Gastrocnemius medialis (tissue), 4 donors: ENCODE measurements at regions not wholly inside any gene's neighbourhood (a gene's known extent, or its start where the extent isn't known, plus 50 kb on each side); places are given as distances from the start of the nearest gene placed in this dataset.

Experiments
- ATAC-seq, 2 donors: fragments of 150-250 bp; one replicate each; pipeline ENCODE4 v1.9.1; 2016
- DNase-seq, 2 donors: peaks; one replicate each; pipeline ENCODE4 v3.0.0-alpha.2; 2019
- H3K27ac ChIP-seq, 4 donors: fragments of 200-600 bp; sonication (generic); 1 replicate in 1 of 4; 2 replicates in 3 of 4; pipeline ENCODE4 v1.5.1; 2016 to 2018; ENCODE audit warnings: mild to moderate bottlenecking in 2 of 4, moderate library complexity in 1 of 4
- H3K27me3 ChIP-seq, 3 donors: fragments of 200-600 bp; sonication (generic) in 2 of 3; 1 replicate in 1 of 3; 2 replicates in 2 of 3; pipeline versions ENCODE4 v1.5.1 to v1.6.0; 2016 to 2019; ENCODE audit warnings: mild to moderate bottlenecking in 1 of 3, moderate library complexity in 1 of 3
- H3K36me3 ChIP-seq, 2 donors: fragments of 200-600 bp; sonication (generic) in 1 of 2; one replicate each; pipeline ENCODE4 v1.5.1; 2017 to 2018
- H3K4me1 ChIP-seq, 2 donors: fragments of 200-600 bp; sonication (generic) in 1 of 2; one replicate each; pipeline ENCODE4 v1.5.1; 2016 to 2017; ENCODE audit warnings: mild to moderate bottlenecking in 2 of 2
- H3K4me3 ChIP-seq, 4 donors: fragments of 200-600 bp; sonication (generic) in 3 of 4; 1 replicate in 1 of 4; 2 replicates in 3 of 4; pipeline ENCODE4 v1.5.1; 2016 to 2019; ENCODE audit warnings: mild to moderate bottlenecking in 2 of 4
- H3K9me3 ChIP-seq, 3 donors: fragments of 200-600 bp; sonication (generic) in 2 of 3; 1 replicate in 1 of 3; 2 replicates in 2 of 3; pipeline ENCODE4 v1.5.1; 2016 to 2019
- POLR2A ChIP-seq, 2 donors: fragments of 450-650 bp; IDR thresholded peaks; one replicate each; pipeline ENCODE4 v1.6.1; 2017; ENCODE audit warnings: antibody characterized with exemption in 2 of 2, mild to moderate bottlenecking in 2 of 2, moderate library complexity in 2 of 2
- in situ Hi-C, 4 donors: fragments of 200-750 bp; cut with MboI; loops; one replicate each; pipeline versions ENCODE4 v1.15.0 to v1.8.0; 2017; ENCODE audit warnings: low sequenced_read_pairs in 4 of 4
- intact Hi-C: fragments of 100-400 bp; cut with DNase I; formaldehyde crosslinking; loops from one replicate; pipeline ENCODE4 v1.15.1; 2023; ENCODE audit warnings: low total_unique reads
- TF ChIP-seq, protein P1 (sequence below), 5 experiments: fragments of 450-650 bp in 3 of 5; fragments of 200-600 bp in 2 of 5; sonication (generic) in 2 of 5; IDR thresholded peaks in 4 of 5; conservative IDR thresholded peaks in 1 of 5; 1 replicate in 4 of 5; 2 replicates in 1 of 5; pipeline ENCODE4 v1.5.1; 2016 to 2019; ENCODE audit warnings: antibody characterized with exemption in 5 of 5, mild to moderate bottlenecking in 3 of 5, moderate library complexity in 3 of 5

DNA sequence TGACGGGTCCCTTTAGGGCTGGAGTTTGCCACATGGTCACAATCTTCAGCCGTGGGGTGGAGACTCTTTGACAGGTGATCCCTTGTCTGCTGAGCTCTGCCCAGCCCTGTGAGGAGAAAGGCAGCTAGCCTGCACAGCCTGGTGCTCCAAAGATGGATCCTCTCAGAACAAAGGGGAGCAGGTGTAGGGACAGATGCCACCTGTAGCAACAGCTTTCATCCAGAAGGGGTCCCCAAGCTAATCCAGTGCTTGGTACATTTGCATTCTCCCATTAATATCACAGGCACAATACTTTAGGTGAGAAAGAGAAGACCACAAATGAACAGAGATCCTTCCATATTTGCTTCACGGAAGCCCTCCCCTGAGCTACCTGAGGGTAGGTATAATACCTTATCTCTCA lies 93.2 kb downstream of the CCDC185 start:
- peaks cover 0 to 12% (median 0%) of the 10 kb centered on the region in 3 donors for H3K27me3 ChIP-seq
- H3K4me1 ChIP-seq: no peaks in the 10 kb centered on the region
- no peak overlapping the region for H3K27ac ChIP-seq
- H3K36me3 ChIP-seq: no peaks in the 10 kb centered on the region
- TF ChIP-seq, protein P1, sequence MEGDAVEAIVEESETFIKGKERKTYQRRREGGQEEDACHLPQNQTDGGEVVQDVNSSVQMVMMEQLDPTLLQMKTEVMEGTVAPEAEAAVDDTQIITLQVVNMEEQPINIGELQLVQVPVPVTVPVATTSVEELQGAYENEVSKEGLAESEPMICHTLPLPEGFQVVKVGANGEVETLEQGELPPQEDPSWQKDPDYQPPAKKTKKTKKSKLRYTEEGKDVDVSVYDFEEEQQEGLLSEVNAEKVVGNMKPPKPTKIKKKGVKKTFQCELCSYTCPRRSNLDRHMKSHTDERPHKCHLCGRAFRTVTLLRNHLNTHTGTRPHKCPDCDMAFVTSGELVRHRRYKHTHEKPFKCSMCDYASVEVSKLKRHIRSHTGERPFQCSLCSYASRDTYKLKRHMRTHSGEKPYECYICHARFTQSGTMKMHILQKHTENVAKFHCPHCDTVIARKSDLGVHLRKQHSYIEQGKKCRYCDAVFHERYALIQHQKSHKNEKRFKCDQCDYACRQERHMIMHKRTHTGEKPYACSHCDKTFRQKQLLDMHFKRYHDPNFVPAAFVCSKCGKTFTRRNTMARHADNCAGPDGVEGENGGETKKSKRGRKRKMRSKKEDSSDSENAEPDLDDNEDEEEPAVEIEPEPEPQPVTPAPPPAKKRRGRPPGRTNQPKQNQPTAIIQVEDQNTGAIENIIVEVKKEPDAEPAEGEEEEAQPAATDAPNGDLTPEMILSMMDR (IDR thresholded peaks at IDR 0.05 in 4 of 5, conservative IDR thresholded peaks at IDR 0.05 in 1 of 5): no peak
- TF ChIP-seq POLR2A (IDR thresholded peaks at IDR 0.05): no peak
- H3K9me3 ChIP-seq: no peaks in the 10 kb centered on the region
- no peak overlapping the region for H3K4me3 ChIP-seq
- intact Hi-C loops: no loop called here
- ATAC-seq (no peak), DNase-seq (no peak)
- in situ Hi-C loops: no loop called here

DNA sequence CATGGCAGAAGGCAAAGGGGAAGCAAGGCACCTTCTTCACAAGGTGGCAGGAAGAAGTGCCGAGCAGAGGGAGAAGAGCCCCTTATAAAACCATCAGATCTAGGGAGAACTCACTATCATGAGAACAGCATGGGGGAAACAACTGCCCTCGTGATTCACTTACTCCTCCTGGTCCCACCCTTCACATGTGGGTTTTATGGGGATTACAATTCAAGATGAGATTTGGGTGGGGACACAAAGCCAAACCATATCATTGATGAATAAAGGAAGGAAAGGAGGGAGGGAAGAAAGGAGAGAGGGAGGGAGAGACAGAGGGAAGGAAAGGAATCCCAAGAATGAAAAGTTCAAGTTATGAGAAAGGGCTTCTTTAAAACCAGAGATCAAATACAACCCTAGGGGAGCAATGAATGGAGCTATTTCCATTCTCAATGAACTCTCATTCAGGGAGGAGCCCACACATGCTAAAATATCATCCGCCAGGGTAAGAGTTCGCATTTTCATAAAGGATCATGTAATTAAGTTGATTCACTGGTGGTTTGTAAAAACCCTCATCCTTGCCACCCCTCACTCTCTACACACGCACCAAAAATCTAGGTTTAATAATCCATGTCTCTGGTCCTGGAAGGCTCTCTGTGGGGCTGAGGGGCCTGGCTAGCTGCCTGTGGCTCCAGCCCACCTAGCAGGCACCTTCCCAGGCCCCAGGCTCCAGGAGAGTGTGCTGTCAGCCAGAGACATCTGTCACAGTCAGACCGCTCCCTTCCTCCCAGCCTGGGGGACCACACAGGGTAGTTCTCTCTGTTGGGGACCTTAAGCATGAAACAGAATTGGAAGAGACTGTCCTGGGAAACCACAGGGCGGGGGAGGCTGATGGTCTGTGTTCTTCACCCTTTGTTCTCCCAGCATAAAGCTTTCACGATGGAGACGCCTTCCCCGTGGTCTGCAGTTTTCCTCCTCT lies 94.0 kb downstream of the CCDC185 start:
- intact Hi-C loops (no loop called here), in situ Hi-C loops (no loop called here)
- DNase-seq (no peak), ATAC-seq (no peak)
- Histone ChIP-seq H3K27ac (no peak overlapping the region), H3K27me3 (peaks cover 0 to 12% (median 0%) of the 10 kb centered on the region in 3 donors), H3K4me3 (no peak overlapping the region), H3K36me3 (no peaks in the 10 kb centered on the region), H3K4me1 (no peaks in the 10 kb centered on the region), H3K9me3 (no peaks in the 10 kb centered on the region)
- TF ChIP-seq, protein P1 (IDR thresholded peaks at IDR 0.05 in 4 of 5, conservative IDR thresholded peaks at IDR 0.05 in 1 of 5): no peak
- no peak for TF ChIP-seq POLR2A (IDR thresholded peaks at IDR 0.05)

DNA sequence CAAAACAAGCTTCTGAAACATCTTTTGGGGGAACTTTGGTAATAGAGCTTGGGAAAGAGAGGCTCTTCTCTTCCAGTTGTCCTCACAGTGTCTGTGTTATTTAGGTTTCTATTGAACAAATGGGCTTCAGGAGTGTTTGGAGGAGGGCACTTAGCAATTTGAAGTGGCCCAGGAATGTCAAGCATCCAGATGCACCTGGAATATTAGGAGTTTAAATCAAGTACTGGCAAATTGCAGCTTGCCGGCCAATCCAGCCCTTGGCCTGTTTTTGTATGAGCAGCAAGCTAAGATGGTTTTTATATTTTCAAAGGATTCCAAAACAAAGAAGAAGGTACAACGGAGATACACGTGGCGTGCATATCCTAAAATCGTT lies 94.7 kb downstream of the CCDC185 start:
- intact Hi-C loops: no loop called here

DNA sequence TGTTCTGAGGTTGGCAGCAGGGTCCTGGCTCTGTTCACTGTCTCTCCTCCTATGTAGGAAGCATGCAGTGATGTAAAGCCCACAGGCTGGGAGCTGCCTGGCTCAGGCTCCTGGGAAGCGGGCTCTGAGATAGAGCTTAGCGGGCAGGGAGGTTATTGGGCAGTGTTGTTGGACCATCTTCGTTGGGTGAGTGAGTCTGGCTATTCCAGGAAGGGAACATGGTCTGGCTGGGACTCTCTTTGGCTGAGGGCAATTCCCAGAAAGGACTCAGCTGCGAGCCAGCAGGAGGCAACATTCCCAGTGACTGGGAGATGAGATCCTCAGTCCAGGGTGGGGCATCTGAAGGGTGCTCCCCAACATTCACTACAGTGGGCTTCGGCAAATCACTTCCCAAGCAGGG lies 96.2 kb downstream of the CCDC185 start:
- H3K4me1 ChIP-seq: no peaks in the 10 kb centered on the region
- in situ Hi-C loops (no loop called here), intact Hi-C loops (no loop called here)
- peaks cover 0 to 10% (median 0%) of the 10 kb centered on the region in 3 donors for H3K27me3 ChIP-seq
- no peaks in the 10 kb centered on the region for H3K9me3 ChIP-seq
- H3K36me3 ChIP-seq: no peaks in the 10 kb centered on the region
- TF ChIP-seq POLR2A (IDR thresholded peaks at IDR 0.05): no peak
- TF ChIP-seq, protein P1 (IDR thresholded peaks at IDR 0.05 in 4 of 5, conservative IDR thresholded peaks at IDR 0.05 in 1 of 5): no peak
- no peak for ATAC-seq
- DNase-seq: no peak
- H3K4me3 ChIP-seq: no peak overlapping the region
- H3K27ac ChIP-seq: no peak overlapping the region

More for the DNA sequence above, 94.7 kb downstream of the CCDC185 start:
- Histone ChIP-seq H3K4me1 (no peaks in the 10 kb centered on the region), H3K9me3 (no peaks in the 10 kb centered on the region), H3K36me3 (no peaks in the 10 kb centered on the region), H3K27me3 (peaks cover 0 to 10% (median 0%) of the 10 kb centered on the region in 3 donors), H3K4me3 (no peak overlapping the region), H3K27ac (no peak overlapping the region)
- no peak for TF ChIP-seq POLR2A (IDR thresholded peaks at IDR 0.05)
- TF ChIP-seq, protein P1 (IDR thresholded peaks at IDR 0.05 in 4 of 5, conservative IDR thresholded peaks at IDR 0.05 in 1 of 5): no peak
- DNase-seq (no peak), ATAC-seq (no peak)
- in situ Hi-C loops: no loop called here
